ENCODE measurements at regions not wholly inside any gene's neighbourhood (a gene's known extent, or its start where the extent isn't known, plus 50 kb on each side); places are given as distances from the start of the nearest gene placed in this dataset.

DNA sequence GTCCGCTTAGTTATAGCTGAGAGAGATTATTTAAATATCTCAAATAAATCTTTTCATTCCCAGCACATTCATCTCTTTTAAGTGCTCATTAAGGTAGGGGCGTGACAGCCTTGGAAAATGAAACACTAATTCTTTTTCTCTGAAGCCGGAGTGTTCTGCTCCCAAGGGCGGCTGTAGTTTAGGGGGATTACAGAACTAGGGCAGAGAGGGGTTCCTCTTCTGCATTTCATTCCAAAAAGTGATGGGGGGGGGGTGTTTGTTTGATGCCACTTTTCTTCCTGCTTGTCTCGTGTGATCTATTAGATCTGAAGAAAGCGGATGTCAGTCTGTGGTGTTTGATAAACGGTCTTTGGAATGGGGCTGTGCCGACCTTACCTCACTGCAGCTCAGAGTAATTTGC lies 506.5 kb upstream of the MGMT start:
- DNase-seq, result no peak

GRCh38 chr10:128962182-128962581 lies 504.9 kb upstream of the MGMT start:
- DNase-seq, result no peak

DNA sequence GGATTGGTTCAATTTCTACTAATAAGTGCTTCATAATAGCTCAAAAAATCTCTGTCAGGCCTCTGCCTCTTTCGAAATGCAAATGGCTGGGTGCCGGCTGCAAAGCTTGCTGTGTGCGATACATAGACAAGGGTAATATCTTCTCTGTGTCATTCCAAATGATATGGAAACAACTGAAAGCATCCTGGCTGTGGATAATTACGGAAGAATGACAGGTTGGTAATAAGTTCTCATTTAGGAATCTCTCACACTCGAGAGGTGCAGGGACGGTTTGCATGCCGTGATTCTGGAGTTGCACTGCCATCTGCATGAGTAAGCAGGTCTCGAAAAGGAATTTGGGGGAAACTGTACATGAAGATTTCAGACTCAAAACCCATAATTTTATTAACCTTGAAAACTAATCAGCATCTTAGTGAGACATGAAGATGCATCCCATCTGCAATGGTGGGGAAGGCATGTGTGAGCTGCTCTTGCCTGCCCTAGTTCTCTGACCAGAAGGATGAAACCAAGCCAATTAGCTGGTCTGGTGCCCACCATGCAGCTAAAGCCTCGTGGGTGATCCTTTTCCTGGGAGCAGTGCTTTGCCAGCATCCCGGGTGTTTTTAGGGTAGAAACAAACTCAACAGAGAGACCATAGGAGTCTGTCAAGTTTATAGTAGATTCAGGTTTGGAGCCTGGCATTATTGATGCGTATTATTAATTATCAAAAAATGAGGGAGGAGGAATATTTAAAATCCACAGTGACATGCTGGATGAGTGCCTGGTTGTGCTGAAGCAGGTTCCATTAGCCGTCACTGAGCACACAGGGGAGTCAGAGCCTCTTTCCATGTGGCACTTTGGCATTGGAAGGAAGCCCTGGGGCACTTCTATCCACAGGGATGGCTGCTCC lies 503.6 kb upstream of the MGMT start:
- DNase-seq, result no peak

GRCh38 chr10:128964100-128964403 lies 503.0 kb upstream of the MGMT start:
- no peak for DNase-seq

- DNase-seq, result no peak
Observed at GRCh38 chr10:128967980-128968756, 498.9 kb upstream of the MGMT start.

DNA sequence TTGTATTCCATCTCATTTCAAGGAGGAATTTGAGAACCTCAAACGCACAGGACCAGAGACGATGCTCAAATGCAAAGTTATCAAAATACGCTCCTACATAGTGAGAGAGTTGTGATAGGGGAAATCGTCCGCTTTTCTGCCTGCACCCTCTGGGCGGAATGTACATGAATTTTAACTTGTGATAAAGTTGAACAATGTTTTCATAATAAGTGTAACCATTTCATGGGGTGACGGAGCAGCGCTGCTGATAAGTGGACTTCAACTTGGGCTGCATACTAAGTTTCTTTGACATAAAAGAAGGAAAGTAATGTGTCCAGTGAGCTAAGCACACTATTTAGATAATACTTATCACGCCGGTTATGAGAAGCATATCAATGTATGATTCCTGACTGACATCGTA lies 497.5 kb upstream of the MGMT start:
- DNase-seq, result no peak

- DNase-seq, result no peak
Observed at GRCh38 chr10:128971374-128972035, 495.5 kb upstream of the MGMT start.

- DNase-seq, result no peak
Observed at GRCh38 chr10:128972036-128972405, 495.0 kb upstream of the MGMT start.

- DNase-seq, result no peak
Observed at GRCh38 chr10:128973221-128973620, 493.8 kb upstream of the MGMT start.

GRCh38 chr10:128976856-128977255 lies 490.2 kb upstream of the MGMT start:
- no peak for DNase-seq

GRCh38 chr10:128978211-128978610 lies 488.8 kb upstream of the MGMT start:
- no peak for DNase-seq

DNA sequence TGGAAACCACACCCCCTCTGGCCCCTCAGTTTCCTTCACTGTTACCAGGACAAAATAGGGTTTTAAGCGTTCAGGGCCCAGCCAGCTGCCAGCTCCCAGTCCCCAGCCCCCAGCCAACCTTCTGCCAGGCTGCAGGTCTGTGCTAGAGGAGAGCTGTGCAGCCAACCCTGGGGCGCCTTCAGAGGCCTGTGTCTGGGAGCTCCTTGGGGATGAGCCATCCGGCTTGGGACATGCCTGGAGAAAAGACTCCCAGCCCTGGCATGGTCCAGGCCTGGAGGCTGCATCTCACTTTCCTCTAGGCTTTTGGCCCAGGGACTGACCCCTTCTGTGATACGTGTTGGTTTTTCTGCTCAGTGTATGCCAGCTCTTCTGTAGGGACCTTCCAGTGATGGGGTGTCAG lies 487.6 kb upstream of the MGMT start:
- DNase-seq, result no peak

DNA sequence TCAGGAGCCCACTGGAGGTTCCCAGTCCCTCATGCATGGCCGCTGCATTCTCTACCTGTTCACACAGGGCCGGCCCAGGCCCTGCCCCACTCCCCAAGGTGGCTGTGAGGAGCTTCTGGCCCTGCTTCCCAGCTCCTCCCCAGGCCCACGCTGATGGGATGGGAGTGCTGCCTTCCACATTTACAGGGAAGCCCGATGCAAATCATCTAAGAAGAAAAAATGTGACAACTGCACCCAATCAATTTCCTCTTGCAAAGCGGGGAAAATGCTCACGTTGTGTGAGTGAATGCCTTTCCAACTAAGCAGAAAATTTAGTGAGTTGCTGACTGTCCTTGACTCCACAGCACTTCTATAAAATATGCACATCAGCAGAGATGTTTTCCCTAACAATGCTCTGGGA lies 485.8 kb upstream of the MGMT start:
- no peak for DNase-seq

DNA sequence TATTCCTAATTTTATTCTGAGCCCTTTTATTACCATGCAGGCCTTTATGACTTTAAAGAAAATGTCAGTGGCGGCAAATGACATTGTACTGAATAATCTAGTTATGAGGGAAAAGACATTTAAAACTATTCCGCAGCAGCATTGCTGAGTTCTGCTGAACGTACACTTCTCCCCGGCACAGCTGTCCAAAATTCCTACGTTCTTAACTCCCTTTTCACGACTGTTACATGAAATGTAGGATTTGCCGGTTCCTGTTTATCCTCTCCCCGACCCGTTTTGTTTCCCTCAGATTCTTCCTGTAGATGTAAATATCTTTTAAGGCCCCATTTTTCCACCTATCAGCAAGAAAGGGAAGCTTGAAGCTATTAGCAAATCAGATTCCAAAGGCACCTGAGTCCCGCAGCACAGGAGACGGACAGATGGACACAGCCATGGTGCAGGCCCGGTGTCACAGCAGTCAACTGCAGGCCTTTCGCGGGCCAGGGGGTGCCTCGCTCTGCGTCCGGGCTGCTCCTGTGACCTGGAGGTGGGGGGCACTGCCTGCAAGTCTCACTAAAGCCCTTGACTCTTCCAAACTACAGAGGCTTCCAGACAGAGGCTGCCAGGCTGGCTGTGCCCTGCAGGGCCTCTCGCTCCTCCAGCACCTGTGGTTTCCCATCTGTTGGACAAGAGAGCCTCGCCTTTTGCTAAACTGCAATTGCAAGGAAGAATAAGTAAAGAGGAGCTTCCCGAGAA lies 485.0 kb upstream of the MGMT start:
- DNase-seq, result no peak

DNA sequence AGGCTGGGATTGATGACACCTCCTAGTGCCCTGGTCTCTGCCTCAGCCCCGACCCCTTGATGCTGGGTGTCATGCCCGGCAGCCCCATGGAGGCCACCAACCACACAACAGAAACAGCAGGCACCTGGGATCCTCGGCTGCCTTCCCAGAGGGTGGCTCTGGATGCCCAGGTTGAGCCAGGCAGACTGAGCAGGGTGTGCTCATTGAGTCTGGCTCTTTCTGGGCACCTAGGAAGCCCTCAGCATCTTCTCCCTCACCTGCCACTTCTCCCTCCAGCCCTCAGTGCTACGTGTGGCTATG lies 484.5 kb upstream of the MGMT start:
- DNase-seq, result no peak

- no peak for DNase-seq
Observed at GRCh38 chr10:128985036-128985435, 482.0 kb upstream of the MGMT start.

DNA sequence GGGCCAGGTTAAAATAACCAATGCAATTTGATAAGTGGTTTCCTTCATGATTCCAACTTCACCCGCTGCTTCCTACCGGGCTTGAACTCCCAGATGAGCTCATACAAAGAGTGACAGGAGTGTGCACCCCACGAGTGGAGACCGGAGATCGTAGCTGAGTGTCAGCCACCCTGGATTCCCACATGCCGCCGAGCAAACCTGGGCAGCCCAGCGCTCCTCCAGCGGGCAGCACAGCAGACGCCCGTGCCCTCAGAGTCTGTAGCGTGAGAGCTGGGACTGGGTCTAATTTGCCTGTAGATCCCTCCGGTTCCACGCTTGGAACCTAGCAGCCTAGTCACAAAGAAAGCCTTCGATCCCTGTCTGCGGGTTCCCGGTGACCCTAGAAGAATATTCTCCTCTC lies 476.1 kb upstream of the MGMT start:
- no peak for DNase-seq

- no peak for DNase-seq
Observed at GRCh38 chr10:128992770-128993169, 474.3 kb upstream of the MGMT start.

DNA sequence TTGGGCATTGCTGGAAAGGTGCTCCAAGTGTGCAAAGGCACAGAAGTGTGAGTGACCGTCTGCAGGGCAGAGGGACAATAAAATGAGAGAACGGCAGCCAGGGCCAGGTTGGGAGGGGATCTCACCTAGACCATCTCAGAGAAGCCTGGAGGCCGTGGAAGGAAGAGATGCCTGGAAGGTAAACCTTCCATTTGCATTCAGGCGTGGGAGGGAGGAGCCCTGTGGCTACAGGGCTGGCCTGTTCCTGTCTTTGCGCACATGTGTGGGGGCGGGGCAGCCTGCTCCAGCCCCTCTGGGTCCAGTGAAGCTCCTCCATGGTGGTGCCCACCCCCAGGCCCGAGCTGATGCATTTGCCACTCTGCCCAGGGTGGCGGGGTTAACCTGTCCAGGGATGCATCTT lies 473.6 kb upstream of the MGMT start:
- no peak for DNase-seq

DNA sequence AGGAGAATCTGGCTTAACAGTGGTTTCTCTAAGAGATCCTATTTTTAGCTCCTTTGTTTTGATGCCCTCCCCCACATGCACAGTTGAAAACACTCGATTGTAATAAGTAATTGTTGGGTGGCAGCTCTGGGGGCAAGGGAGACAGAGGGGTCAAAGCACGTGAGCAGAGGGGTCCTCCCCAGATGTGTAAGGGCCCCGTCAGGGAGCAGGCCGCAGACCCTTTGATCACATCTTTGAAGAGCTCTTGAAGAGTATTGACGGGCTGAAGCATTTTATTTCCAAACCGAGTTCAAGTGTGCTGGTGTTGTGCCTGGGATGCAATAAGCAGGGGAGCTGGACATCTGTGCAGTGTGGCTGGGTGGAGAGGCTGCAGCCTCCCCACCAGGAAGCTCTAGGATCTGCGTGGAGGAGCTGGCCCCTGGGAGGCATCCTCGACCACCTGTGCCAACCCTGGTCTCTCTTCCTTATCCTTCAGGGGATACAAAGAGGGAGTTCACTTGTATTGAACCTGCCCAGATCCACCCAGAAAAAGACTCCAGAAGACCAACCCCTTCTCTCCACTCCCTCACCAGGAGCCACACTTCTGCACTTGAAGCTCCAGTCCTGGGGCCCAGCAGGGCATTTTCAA lies 473.0 kb upstream of the MGMT start:
- no peak for DNase-seq

- no peak for DNase-seq
Observed at GRCh38 chr10:128994598-128995143, 472.4 kb upstream of the MGMT start.

GRCh38 chr10:128995676-128996075 lies 471.4 kb upstream of the MGMT start:
- DNase-seq, result no peak

DNA sequence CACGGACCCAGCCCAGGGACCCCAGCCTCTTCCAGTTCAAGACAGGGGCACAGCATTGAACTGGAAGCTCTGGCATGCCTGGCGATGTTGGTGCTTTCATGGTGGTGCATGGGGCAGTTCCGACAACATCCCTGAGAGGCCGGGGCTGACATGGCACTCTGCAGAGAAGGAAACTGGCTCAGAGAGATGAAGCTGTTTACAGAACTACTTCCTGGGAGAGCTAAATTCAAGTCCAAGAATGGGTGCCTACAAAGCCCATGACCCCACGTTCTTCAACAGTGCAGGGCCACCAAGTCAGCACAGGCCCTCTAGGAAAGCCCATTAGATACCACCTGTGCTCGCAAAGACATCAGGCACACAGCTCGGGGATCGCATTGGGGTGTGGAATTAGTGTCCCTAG lies 470.9 kb upstream of the MGMT start:
- DNase-seq, result no peak
